NB4 (cell line): ENCODE measurements at regions not wholly inside any gene's neighbourhood (a gene's known extent, or its start where the extent isn't known, plus 50 kb on each side); places are given as distances from the start of the nearest gene placed in this dataset.
"Not testable (repeated sequence)": the region's sequence is repeated elsewhere in the genome, so short reads cannot be mapped to it uniquely, and the experiment has no call there.

Experiments used
- DNase-seq: peaks from one replicate; pipeline ENCODE4 v3.0.0; 2010; ENCODE audit warnings: low read depth
- H3K4me3 ChIP-seq: one replicate; pipeline ENCODE4 v1.5.1; 2011; ENCODE audit warnings: mild to moderate bottlenecking, low read depth, low read length, moderate library complexity
- CTCF ChIP-seq: IDR thresholded peaks from one replicate; pipeline ENCODE4 v1.5.1; 2012; ENCODE audit warnings: low read depth, low read length
- MYC ChIP-seq: IDR thresholded peaks from 2 replicates; pipeline ENCODE4 v1.6.1; 2011; ENCODE audit warnings: low read depth, low read length
- POLR2A ChIP-seq: IDR thresholded peaks from 2 replicates; pipeline ENCODE4 v1.6.1; 2011; ENCODE audit warnings: mild to moderate bottlenecking; ENCODE audit not compliant: insufficient read length; ENCODE audit errors: extremely low read depth
- TF ChIP-seq, protein P1 (sequence below): IDR thresholded peaks from 2 replicates; pipeline ENCODE4 v1.6.1; 2011; ENCODE audit warnings: low read depth, low read length

GRCh38 chr5:121660142-121660541 is 191.5 kb upstream of the FTMT start:
- no peak for DNase-seq
- no peak for TF ChIP-seq POLR2A
- no peak for TF ChIP-seq MYC
- no peak for TF ChIP-seq CTCF
- TF ChIP-seq, protein P1, sequence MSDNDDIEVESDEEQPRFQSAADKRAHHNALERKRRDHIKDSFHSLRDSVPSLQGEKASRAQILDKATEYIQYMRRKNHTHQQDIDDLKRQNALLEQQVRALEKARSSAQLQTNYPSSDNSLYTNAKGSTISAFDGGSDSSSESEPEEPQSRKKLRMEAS = no peak
- H3K4me3 ChIP-seq = no peak overlapping the region

- not testable (repeated sequence) for DNase-seq
Observed at GRCh38 chr5:121665542-121665941, 186.1 kb upstream of the FTMT start.

GRCh38 chr5:121667292-121667691 is 184.4 kb upstream of the FTMT start:
- DNase-seq = no peak
- TF ChIP-seq MYC = no peak
- TF ChIP-seq, protein P1 = no peak
- TF ChIP-seq POLR2A = no peak
- no peak for TF ChIP-seq CTCF
- H3K4me3 ChIP-seq = no peak overlapping the region

More at GRCh38 chr5:121665542-121665941, 186.1 kb upstream of the FTMT start:
- H3K4me3 ChIP-seq = not testable (repeated sequence)

DNA sequence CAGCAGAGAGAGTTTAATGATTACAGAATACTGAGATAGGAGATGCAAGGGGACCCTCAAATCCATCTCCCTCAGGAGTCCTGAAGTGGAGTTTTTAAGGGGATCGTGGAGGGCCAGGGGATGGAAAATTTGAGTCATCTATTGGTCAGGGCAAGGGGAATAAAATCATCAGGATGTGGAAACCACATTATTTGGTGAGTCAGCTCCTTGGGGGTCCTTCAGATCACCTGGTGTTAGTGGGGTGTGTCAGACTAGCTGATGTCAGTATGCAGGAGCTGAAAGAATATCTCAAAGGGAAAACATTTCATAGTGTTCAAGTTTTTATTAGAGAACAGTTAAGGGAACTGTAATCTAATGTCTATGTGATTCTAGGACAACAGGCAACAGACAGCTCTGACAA is 183.0 kb upstream of the FTMT start:
- H3K4me3 ChIP-seq = no peak overlapping the region
- TF ChIP-seq CTCF (no peak), MYC (no peak), POLR2A (no peak)
- TF ChIP-seq, protein P1 = no peak
- DNase-seq = peak; percentile 4

DNA sequence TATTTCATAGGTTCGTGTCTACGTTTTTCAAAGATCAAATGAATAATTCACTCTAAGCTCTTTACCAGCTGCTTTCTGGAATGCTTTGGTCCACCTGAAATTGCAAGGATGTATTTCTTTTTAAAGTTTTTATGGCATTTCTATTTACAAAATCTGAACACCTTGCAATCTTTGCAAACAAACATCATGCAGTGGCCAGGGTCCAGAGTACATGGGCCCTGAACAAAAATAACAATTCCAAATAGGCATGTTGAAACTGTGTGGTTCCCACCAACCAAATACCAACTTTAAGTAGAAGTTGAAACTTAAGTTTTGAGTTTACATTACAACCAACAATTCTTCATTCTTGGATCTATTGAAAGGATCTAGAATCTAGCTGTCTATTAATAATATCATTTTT is 180.1 kb upstream of the FTMT start:
- TF ChIP-seq, protein P1 = no peak
- TF ChIP-seq CTCF = no peak
- H3K4me3 ChIP-seq = no peak overlapping the region
- DNase-seq = no peak

DNA sequence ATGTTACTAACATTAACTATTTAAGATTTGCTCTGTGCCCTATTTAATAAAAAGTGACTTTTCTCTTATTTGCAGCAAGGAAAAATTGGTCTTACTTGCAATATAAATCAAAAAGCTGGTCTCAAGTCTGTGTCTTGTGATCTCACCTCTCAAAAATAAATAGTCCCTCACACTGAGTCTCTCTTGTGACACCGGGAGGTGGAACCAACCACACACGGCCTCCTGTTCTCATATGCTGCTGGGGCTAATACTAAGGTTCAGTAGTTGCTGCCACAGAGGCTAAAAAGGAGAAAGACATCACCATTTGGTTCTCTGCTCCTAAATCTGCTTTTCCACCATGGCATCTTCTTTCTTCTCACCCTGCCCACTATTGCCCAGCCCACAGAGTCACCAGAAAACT is 175.8 kb upstream of the FTMT start:
- DNase-seq = no peak
- TF ChIP-seq CTCF (no peak), MYC (no peak)
- TF ChIP-seq, protein P1 = no peak
- no peak overlapping the region for H3K4me3 ChIP-seq
